NCI-H226 (cell line): ENCODE measurements at regions not wholly inside any gene's neighbourhood (a gene's known extent, or its start where the extent isn't known, plus 50 kb on each side); places are given as distances from the start of the nearest gene placed in this dataset.
"Not testable (repeated sequence)": the region's sequence is repeated elsewhere in the genome, so short reads cannot be mapped to it uniquely, and the experiment has no call there.

Experiments
- DNase-seq: peaks from one replicate; pipeline ENCODE4 v3.0.0-alpha.2; 2015

- no peak for DNase-seq
Observed at GRCh38 chr6:22164236-22164635, 132.6 kb downstream of the PRL start.

- not testable (repeated sequence) for DNase-seq
Observed at GRCh38 chr6:22171006-22171405, 125.8 kb downstream of the PRL start.

GRCh38 chr6:22171885-22172284 is 125.0 kb downstream of the PRL start:
- DNase-seq = not testable (repeated sequence)

GRCh38 chr6:22173311-22173710 is 123.5 kb downstream of the PRL start:
- DNase-seq = no peak

GRCh38 chr6:22180250-22180649 is 116.6 kb downstream of the PRL start:
- not testable (repeated sequence) for DNase-seq

- no peak for DNase-seq
Observed at GRCh38 chr6:22184371-22184770, 112.5 kb downstream of the PRL start.

GRCh38 chr6:22189946-22190345 is 106.9 kb downstream of the PRL start:
- no peak for DNase-seq

- no peak for DNase-seq
Observed at GRCh38 chr6:22194188-22194921, 102.5 kb downstream of the PRL start.

- no peak for DNase-seq
Observed at GRCh38 chr6:22199771-22200170, 97.1 kb downstream of the PRL start.

GRCh38 chr6:22204153-22204552 is 92.7 kb downstream of the PRL start:
- DNase-seq = no peak

- DNase-seq = no peak
Observed at GRCh38 chr6:22205266-22205665, 91.6 kb downstream of the PRL start.

- no peak for DNase-seq
Observed at GRCh38 chr6:22206106-22206505, 90.7 kb downstream of the PRL start.

- DNase-seq = no peak
Observed at GRCh38 chr6:22208026-22208425, 88.8 kb downstream of the PRL start.

- DNase-seq = no peak
Observed at GRCh38 chr6:22214314-22214713, 82.5 kb downstream of the PRL start.

GRCh38 chr6:22215474-22215873 is 81.4 kb downstream of the PRL start:
- not testable (repeated sequence) for DNase-seq

- DNase-seq = no peak
Observed at GRCh38 chr6:22218410-22218809, 78.4 kb downstream of the PRL start.

GRCh38 chr6:22219925-22220324 is 76.9 kb downstream of the PRL start:
- DNase-seq = no peak

GRCh38 chr6:22221211-22221610 is 75.6 kb downstream of the PRL start:
- no peak for DNase-seq

- DNase-seq = no peak
Observed at GRCh38 chr6:22221630-22222029, 75.2 kb downstream of the PRL start.

- no peak for DNase-seq
Observed at GRCh38 chr6:22222469-22222868, 74.4 kb downstream of the PRL start.

GRCh38 chr6:22227824-22228610 is 68.8 kb downstream of the PRL start:
- DNase-seq = no peak

GRCh38 chr6:22231050-22231449 is 65.8 kb downstream of the PRL start:
- no peak for DNase-seq

GRCh38 chr6:22231616-22232015 is 65.2 kb downstream of the PRL start:
- DNase-seq = peak; percentile 74

- DNase-seq = peak; percentile 87
Observed at GRCh38 chr6:22236626-22237414, 60.0 kb downstream of the PRL start.
